Neural cell (in vitro differentiated cells): ENCODE measurements at regions not wholly inside any gene's neighbourhood (a gene's known extent, or its start where the extent isn't known, plus 50 kb on each side); places are given as distances from the start of the nearest gene placed in this dataset.

Experiments used
- H2AFZ ChIP-seq: fragments of 200-600, 300-800 bp; sonication (generic), shearing (Covaris generic); 2 replicates; pipeline ENCODE4 v1.6.0; 2014; ENCODE audit warnings: low read depth, mild to moderate bottlenecking, antibody characterized with exemption, low read length, moderate library complexity
- H3F3A ChIP-seq: fragments of 200-600 bp; shearing (Covaris generic); 2 replicates; pipeline ENCODE4 v1.6.1; 2016; ENCODE audit warnings: mild to moderate bottlenecking, moderate library complexity, mixed read lengths, antibody characterized with exemption, low read length; ENCODE audit not compliant: insufficient read depth, poor library complexity, severe bottlenecking
- H3K27ac ChIP-seq: fragments of 200-600, 300-800 bp; sonication (generic), shearing (Covaris generic); 2 replicates; pipeline ENCODE4 v1.5.1; 2014; ENCODE audit warnings: mild to moderate bottlenecking, low read length, moderate library complexity
- H3K27me3 ChIP-seq: fragments of 300-800, 200-600 bp; sonication (generic), shearing (Covaris generic); 2 replicates; pipeline ENCODE4 v1.6.0; 2014; ENCODE audit warnings: mild to moderate bottlenecking, low read depth, low read length, moderate library complexity; ENCODE audit not compliant: insufficient read depth
- H3K36me3 ChIP-seq: fragments of 300-800, 200-600 bp; sonication (generic), shearing (Covaris generic); 2 replicates; pipeline ENCODE4 v1.5.1; 2014; ENCODE audit warnings: mild to moderate bottlenecking, antibody characterized with exemption, low read length, moderate library complexity; ENCODE audit not compliant: insufficient read depth
- H3K4me2 ChIP-seq: fragments of 300-800, 200-600 bp; sonication (generic), shearing (Covaris generic); 2 replicates; pipeline ENCODE4 v1.6.0; 2014; ENCODE audit warnings: mild to moderate bottlenecking, low read length
- H3K4me3 ChIP-seq: fragments of 300-800, 200-600 bp; sonication (generic), shearing (Covaris generic); 2 replicates; pipeline ENCODE4 v1.5.1; 2014; ENCODE audit warnings: mild to moderate bottlenecking, low read length, moderate library complexity
- H3K79me2 ChIP-seq: fragments of 200-600 bp; shearing (Covaris generic); replicated peaks from 2 replicates; pipeline ENCODE4 v1.6.0; 2014; ENCODE audit warnings: mild to moderate bottlenecking, low read length, moderate library complexity; ENCODE audit not compliant: insufficient read depth
- H3K9ac ChIP-seq: fragments of 300-800, 200-600 bp; sonication (generic), shearing (Covaris generic); 2 replicates; pipeline ENCODE4 v1.6.1; 2016; ENCODE audit warnings: mild to moderate bottlenecking, low read length, mixed read lengths
- H3K9me2 ChIP-seq: fragments of 200-600 bp; shearing (Covaris generic); 2 replicates; pipeline ENCODE4 v1.6.1; 2016; ENCODE audit warnings: mild to moderate bottlenecking, low read length, mixed read lengths; ENCODE audit not compliant: insufficient read depth
- H3K9me3 ChIP-seq: fragments of 200-600, 300-800 bp; sonication (generic), shearing (Covaris generic); 2 replicates; pipeline ENCODE4 v1.6.1; 2016; ENCODE audit warnings: mild to moderate bottlenecking, mixed run types, low read length, moderate library complexity, mixed read lengths
- H4K20me1 ChIP-seq: fragments of 200-600 bp; shearing (Covaris generic); 2 replicates; pipeline ENCODE4 v1.6.1; 2016; ENCODE audit warnings: mild to moderate bottlenecking, mixed run types; ENCODE audit not compliant: insufficient read depth
- CTCF ChIP-seq: fragments of 450-650 bp; IDR thresholded peaks from 2 replicates; pipeline ENCODE4 v1.5.1; 2014; ENCODE audit warnings: antibody characterized with exemption, mild to moderate bottlenecking, moderate library complexity; ENCODE audit not compliant: poor library complexity, severe bottlenecking
- EP300 ChIP-seq: fragments of 450-650 bp; conservative IDR thresholded peaks from 2 replicates; pipeline ENCODE4 v1.6.1; 2014; ENCODE audit warnings: antibody characterized with exemption, mild to moderate bottlenecking, moderate library complexity; ENCODE audit not compliant: poor library complexity, severe bottlenecking
- EZH2 ChIP-seq: fragments of 200-600, 300-800 bp; shearing (Covaris generic), sonication (generic); IDR thresholded peaks from 2 replicates; pipeline ENCODE4 v1.6.1; 2014; ENCODE audit warnings: antibody characterized with exemption, low read length, borderline replicate concordance, mild to moderate bottlenecking; ENCODE audit not compliant: insufficient read depth, poor library complexity, severe bottlenecking
- MXI1 ChIP-seq: fragments of 450-650 bp; conservative IDR thresholded peaks from 2 replicates; pipeline ENCODE4 v1.6.1; 2014; ENCODE audit warnings: antibody characterized with exemption, mild to moderate bottlenecking; ENCODE audit not compliant: poor library complexity, severe bottlenecking
- POLR2AphosphoS5 ChIP-seq: IDR thresholded peaks from 2 replicates; pipeline ENCODE4 v1.6.1; 2012
- RAD21 ChIP-seq: fragments of 450-650 bp; conservative IDR thresholded peaks from 2 replicates; pipeline ENCODE4 v1.6.1; 2014; ENCODE audit warnings: antibody characterized with exemption, mild to moderate bottlenecking, moderate library complexity
- REST ChIP-seq: IDR thresholded peaks from 2 replicates; pipeline ENCODE4 v1.6.1; 2012; ENCODE audit warnings: borderline replicate concordance
- SMC3 ChIP-seq: fragments of 450-650 bp; conservative IDR thresholded peaks from 2 replicates; pipeline ENCODE4 v1.6.1; 2014; ENCODE audit warnings: antibody characterized with exemption, mild to moderate bottlenecking, moderate library complexity; ENCODE audit not compliant: poor library complexity
- TAF1 ChIP-seq: IDR thresholded peaks from 2 replicates; pipeline ENCODE4 v1.6.1; 2012; ENCODE audit warnings: low read depth

GRCh38 chr9:29062446-29062845, 1489.2 kb upstream of the C9orf72 start:
- H3K4me2 ChIP-seq, result no peak overlapping the region
- H3K36me3 ChIP-seq, result no peaks in the 10 kb centered on the region
- no peaks in the 10 kb centered on the region for H3K27me3 ChIP-seq
- peak overlapping the region; percentile 56 for H3K27ac ChIP-seq
- TF ChIP-seq REST (peak; percentile 93), MXI1 (no peak), POLR2AphosphoS5 (peak; percentile 11)
- H3K9me2 ChIP-seq, result no peaks in the 10 kb centered on the region
- H2AFZ ChIP-seq, result no peak overlapping the region
- H3K4me3 ChIP-seq, result no peak overlapping the region
- H3K9ac ChIP-seq, result no peak overlapping the region
- H3F3A ChIP-seq, result no peaks in the 10 kb centered on the region
- no peaks in the 10 kb centered on the region for H4K20me1 ChIP-seq
- no peaks in the 10 kb centered on the region for H3K79me2 ChIP-seq
- H3K9me3 ChIP-seq, result no peaks in the 10 kb centered on the region

GRCh38 chr9:29063031-29063430, 1489.8 kb upstream of the C9orf72 start:
- Histone ChIP-seq H3K36me3 (no peaks in the 10 kb centered on the region), H3K27ac (peak overlapping the region; percentile 56), H4K20me1 (no peaks in the 10 kb centered on the region), H2AFZ (no peak overlapping the region), H3K9me2 (no peaks in the 10 kb centered on the region), H3K4me3 (no peak overlapping the region), H3K79me2 (no peaks in the 10 kb centered on the region), H3K9ac (no peak overlapping the region), H3F3A (no peaks in the 10 kb centered on the region), H3K27me3 (no peaks in the 10 kb centered on the region), H3K9me3 (no peaks in the 10 kb centered on the region), H3K4me2 (no peak overlapping the region)
- TF ChIP-seq POLR2AphosphoS5, result no peak
- no peak for TF ChIP-seq EP300
- TF ChIP-seq CTCF, result no peak
- TF ChIP-seq REST, result no peak
- no peak for TF ChIP-seq MXI1
- TF ChIP-seq SMC3, result no peak
- no peak for TF ChIP-seq RAD21
- TF ChIP-seq EZH2, result no peak
- TF ChIP-seq TAF1, result no peak
